ENCODE measurements at regions not wholly inside any gene's neighbourhood (a gene's known extent, or its start where the extent isn't known, plus 50 kb on each side); places are given as distances from the start of the nearest gene placed in this dataset.

- TF ChIP-seq RAD21 (IDR thresholded peaks at IDR 0.05; ENCODE audit: low read length) (no peak), CTCF (IDR thresholded peaks at IDR 0.05) (no peak), NRF1 (IDR thresholded peaks at IDR 0.05; ENCODE audit: low read depth, low read length) (no peak), EZH2phosphoT487 (IDR thresholded peaks at IDR 0.05; ENCODE audit: borderline replicate concordance, low read depth) (no peak), GABPA (IDR thresholded peaks at IDR 0.05; ENCODE audit: low read depth) (no peak), MAX (IDR thresholded peaks at IDR 0.05; ENCODE audit: low read depth) (no peak), YY1 (IDR thresholded peaks at IDR 0.05; ENCODE audit: low read depth) (no peak), TCF12 (IDR thresholded peaks at IDR 0.05) (no peak), TAF1 (IDR thresholded peaks at IDR 0.05; ENCODE audit: borderline replicate concordance, low read depth, low read length) (no peak), FOXJ3 (CRISPR knock-in tag; IDR thresholded peaks at IDR 0.05) (no peak), USF2 (IDR thresholded peaks at IDR 0.05; ENCODE audit: borderline replicate concordance, low read depth, low read length) (no peak), MXI1 (IDR thresholded peaks at IDR 0.05; ENCODE audit: low read depth, low read length) (no peak)
- TF ChIP-seq, protein P1, sequence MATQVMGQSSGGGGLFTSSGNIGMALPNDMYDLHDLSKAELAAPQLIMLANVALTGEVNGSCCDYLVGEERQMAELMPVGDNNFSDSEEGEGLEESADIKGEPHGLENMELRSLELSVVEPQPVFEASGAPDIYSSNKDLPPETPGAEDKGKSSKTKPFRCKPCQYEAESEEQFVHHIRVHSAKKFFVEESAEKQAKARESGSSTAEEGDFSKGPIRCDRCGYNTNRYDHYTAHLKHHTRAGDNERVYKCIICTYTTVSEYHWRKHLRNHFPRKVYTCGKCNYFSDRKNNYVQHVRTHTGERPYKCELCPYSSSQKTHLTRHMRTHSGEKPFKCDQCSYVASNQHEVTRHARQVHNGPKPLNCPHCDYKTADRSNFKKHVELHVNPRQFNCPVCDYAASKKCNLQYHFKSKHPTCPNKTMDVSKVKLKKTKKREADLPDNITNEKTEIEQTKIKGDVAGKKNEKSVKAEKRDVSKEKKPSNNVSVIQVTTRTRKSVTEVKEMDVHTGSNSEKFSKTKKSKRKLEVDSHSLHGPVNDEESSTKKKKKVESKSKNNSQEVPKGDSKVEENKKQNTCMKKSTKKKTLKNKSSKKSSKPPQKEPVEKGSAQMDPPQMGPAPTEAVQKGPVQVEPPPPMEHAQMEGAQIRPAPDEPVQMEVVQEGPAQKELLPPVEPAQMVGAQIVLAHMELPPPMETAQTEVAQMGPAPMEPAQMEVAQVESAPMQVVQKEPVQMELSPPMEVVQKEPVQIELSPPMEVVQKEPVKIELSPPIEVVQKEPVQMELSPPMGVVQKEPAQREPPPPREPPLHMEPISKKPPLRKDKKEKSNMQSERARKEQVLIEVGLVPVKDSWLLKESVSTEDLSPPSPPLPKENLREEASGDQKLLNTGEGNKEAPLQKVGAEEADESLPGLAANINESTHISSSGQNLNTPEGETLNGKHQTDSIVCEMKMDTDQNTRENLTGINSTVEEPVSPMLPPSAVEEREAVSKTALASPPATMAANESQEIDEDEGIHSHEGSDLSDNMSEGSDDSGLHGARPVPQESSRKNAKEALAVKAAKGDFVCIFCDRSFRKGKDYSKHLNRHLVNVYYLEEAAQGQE (IDR thresholded peaks at IDR 0.05; ENCODE audit: low read depth, low read length): no peak
- TF ChIP-seq, protein P2, sequence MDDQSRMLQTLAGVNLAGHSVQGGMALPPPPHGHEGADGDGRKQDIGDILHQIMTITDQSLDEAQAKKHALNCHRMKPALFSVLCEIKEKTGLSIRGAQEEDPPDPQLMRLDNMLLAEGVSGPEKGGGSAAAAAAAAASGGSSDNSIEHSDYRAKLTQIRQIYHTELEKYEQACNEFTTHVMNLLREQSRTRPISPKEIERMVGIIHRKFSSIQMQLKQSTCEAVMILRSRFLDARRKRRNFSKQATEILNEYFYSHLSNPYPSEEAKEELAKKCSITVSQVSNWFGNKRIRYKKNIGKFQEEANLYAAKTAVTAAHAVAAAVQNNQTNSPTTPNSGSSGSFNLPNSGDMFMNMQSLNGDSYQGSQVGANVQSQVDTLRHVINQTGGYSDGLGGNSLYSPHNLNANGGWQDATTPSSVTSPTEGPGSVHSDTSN (IDR thresholded peaks at IDR 0.05): no peak
Observed at GRCh38 chr10:78190051-78190825, 156.6 kb downstream of the RPS24 start.
